ENCODE measurements at regions not wholly inside any gene's neighbourhood (a gene's known extent, or its start where the extent isn't known, plus 50 kb on each side); places are given as distances from the start of the nearest gene placed in this dataset.

DNA sequence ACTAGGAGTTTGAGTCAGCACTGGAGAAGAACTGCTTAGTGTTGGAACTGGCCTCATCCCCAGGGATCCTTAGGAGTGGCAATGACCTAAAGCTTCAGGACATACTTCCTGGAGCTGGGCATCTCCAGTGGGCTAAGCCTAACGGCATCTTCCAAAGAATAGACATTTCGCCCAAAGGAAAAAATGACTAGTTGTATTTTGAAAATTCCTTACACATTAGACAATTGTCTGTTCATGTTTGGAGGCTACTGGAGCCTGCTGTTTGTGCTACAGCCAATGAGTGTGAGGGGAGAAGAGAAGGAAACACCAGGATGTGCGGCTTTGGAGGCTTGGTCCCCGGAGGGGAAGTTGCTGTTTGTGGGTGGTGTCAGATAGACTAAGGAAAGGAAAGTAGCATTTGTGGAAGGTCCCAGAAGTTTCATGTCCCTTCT lies 77.6 kb downstream of the POLR2M start (continued):
- no peak for TF ChIP-seq CHD7 (IDR thresholded peaks at IDR 0.05; ENCODE audit: insufficient replicate concordance, low read length)
- TF ChIP-seq, protein P1, sequence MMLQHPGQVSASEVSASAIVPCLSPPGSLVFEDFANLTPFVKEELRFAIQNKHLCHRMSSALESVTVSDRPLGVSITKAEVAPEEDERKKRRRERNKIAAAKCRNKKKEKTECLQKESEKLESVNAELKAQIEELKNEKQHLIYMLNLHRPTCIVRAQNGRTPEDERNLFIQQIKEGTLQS (IDR thresholded peaks at IDR 0.05; ENCODE audit: insufficient read depth, low read depth, low read length): no peak
- TF ChIP-seq PHF8 (conservative IDR thresholded peaks at IDR 0.05; ENCODE audit: low read depth, low read length): no peak
- TF ChIP-seq HDAC2 (IDR thresholded peaks at IDR 0.05; ENCODE audit: borderline replicate concordance in 1 of 2, low read depth in 2 of 2, low read length in 2 of 2): no peak
- TF ChIP-seq BRCA1 (IDR thresholded peaks at IDR 0.05; ENCODE audit: low read depth, low read length): no peak
- no peak for TF ChIP-seq JUND (IDR thresholded peaks at IDR 0.05; ENCODE audit: low read length)
- no peak for TF ChIP-seq HDAC6 (IDR thresholded peaks at IDR 0.05; ENCODE audit: low read depth, low read length)
- TF ChIP-seq JUN (IDR thresholded peaks at IDR 0.05; ENCODE audit: low read depth, low read length): no peak
- no peak for TF ChIP-seq CBX8 (IDR thresholded peaks at IDR 0.05; ENCODE audit: borderline replicate concordance, low read depth, low read length)

Measured in H1 (cell line).